OCI-LY3 (cell line): ENCODE measurements at regions not wholly inside any gene's neighbourhood (a gene's known extent, or its start where the extent isn't known, plus 50 kb on each side); places are given as distances from the start of the nearest gene placed in this dataset.

Experiments used
- EZH2phosphoT487 ChIP-seq: fragments of 200-600 bp; shearing (Covaris generic); IDR thresholded peaks from 2 replicates; pipeline ENCODE4 v1.6.1; 2018; ENCODE audit warnings: antibody characterized with exemption, mixed run types, low read depth
- TF ChIP-seq, protein P1 (sequence below): fragments of 200-600, 300-600 bp; sonication (generic); IDR thresholded peaks from 2 replicates; pipeline ENCODE4 v1.5.1; 2014; ENCODE audit warnings: antibody characterized with exemption, low read length, low read depth

DNA sequence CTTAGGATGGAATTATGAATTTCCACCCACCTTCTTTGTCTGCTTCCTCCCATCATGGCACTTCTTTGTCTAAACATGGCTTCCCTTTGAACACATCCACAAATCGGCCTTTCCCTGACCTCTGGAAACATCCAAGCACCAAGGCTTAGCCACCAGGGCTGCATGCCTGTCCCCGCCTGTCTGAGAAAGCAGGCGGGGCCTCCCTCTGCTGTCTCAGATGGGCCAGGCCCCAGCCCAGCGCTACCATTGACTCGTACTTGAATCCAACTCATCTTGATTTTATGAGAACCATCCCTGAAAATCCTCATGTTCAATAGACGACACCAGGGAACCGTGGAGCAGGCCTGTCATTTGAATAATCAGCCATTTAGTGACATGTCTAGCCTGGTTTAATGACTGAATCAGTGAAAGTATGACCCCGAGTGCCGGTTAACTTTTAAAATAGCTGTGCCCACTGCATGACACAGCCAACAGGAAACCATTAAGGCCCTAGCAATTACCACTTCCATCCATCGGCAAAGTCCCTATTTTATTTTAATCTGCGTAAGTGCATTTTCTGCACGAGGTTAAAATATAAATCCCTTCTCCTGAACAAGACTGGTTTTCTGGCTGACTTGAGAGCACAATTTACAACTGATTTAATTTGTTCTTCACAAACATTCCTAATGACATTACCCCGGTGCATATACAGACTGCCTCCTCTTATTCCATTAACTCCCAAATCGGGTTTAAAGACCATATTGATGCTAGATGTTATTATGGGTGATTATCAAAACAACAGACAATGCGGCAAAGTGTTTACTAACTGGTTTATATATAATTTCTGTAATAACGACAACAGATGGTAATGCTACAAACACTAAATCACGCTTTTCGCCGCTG is 194.7 kb downstream of the BUB3 start:
- TF ChIP-seq, protein P1, sequence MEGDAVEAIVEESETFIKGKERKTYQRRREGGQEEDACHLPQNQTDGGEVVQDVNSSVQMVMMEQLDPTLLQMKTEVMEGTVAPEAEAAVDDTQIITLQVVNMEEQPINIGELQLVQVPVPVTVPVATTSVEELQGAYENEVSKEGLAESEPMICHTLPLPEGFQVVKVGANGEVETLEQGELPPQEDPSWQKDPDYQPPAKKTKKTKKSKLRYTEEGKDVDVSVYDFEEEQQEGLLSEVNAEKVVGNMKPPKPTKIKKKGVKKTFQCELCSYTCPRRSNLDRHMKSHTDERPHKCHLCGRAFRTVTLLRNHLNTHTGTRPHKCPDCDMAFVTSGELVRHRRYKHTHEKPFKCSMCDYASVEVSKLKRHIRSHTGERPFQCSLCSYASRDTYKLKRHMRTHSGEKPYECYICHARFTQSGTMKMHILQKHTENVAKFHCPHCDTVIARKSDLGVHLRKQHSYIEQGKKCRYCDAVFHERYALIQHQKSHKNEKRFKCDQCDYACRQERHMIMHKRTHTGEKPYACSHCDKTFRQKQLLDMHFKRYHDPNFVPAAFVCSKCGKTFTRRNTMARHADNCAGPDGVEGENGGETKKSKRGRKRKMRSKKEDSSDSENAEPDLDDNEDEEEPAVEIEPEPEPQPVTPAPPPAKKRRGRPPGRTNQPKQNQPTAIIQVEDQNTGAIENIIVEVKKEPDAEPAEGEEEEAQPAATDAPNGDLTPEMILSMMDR: no peak
- no peak for TF ChIP-seq EZH2phosphoT487
